NCI-H226 (cell line): ENCODE measurements at regions not wholly inside any gene's neighbourhood (a gene's known extent, or its start where the extent isn't known, plus 50 kb on each side); places are given as distances from the start of the nearest gene placed in this dataset.
A peak's percentile ranks its signal among the peaks of the same experiment; 100 is the strongest.

Experiments
- DNase-seq: peaks from one replicate; pipeline ENCODE4 v3.0.0-alpha.2; 2015

GRCh38 chr3:159835126-159835525, 153.5 kb upstream of the IL12A start:
- DNase-seq = no peak

GRCh38 chr3:159837725-159838124, 150.9 kb upstream of the IL12A start:
- no peak for DNase-seq

DNA sequence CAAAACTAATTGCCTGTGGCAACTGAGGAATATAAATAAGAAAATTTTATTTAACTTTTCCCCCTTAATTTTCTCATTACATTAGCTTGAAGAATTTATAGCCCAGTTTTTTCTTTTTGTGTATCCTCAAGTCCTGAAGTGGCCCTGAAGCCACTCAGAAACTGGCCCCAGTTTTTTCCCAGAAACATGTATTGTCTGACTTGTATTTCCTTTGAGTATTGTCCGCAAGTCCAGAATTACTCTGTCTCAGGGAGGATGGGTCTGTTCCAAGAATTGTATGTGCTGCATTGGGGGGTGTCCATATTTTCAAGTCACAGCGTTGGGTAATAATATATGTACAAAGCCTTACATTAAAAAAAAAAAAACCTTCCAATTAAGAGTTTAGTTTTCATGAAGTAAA, 149.7 kb upstream of the IL12A start:
- no peak for DNase-seq

DNA sequence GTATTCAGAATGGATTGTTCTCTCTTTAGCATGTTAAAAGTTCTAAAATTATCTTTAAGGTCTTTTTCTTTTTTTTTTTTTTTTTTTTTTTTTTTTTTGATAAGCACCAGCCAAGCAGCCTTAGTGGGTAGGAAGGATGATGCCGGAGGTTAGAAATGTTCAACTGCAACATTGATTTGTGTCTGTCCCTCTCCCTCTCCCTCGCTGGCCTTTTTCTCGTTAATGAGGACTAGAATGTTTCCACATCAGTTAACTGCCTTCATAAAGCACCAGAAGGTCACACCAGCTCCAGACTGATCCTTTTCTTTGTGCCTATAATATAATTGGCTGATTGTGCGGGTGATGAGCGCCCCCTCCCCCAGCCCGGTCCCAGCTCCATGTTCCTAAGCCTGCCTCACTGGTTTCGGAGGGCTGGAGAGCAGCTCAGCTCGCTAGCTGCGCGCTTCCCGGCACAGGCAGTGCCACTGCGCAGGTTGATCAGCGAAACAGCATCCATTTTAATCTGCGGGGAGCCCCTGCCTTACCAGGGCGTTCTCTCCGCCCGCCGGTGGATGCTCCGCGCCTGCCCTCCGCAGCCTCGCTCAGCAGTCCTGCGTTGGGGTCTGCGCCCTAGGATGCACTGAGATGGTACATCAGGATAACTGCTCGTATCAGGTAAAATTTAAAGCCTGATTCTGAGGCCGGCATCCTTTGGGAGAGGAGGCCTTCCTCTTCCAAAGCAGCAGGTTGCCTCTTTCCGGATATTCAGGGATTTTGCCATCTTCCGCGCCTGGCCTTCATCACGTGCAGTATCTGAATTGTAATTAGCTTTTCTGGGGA, 148.9 kb upstream of the IL12A start, which contains the start of gene SCHIP1:
TSS of gene SCHIP1 (plus strand) at position 301 of the 819 bp plus-strand sequence.
- DNase-seq = no peak

DNA sequence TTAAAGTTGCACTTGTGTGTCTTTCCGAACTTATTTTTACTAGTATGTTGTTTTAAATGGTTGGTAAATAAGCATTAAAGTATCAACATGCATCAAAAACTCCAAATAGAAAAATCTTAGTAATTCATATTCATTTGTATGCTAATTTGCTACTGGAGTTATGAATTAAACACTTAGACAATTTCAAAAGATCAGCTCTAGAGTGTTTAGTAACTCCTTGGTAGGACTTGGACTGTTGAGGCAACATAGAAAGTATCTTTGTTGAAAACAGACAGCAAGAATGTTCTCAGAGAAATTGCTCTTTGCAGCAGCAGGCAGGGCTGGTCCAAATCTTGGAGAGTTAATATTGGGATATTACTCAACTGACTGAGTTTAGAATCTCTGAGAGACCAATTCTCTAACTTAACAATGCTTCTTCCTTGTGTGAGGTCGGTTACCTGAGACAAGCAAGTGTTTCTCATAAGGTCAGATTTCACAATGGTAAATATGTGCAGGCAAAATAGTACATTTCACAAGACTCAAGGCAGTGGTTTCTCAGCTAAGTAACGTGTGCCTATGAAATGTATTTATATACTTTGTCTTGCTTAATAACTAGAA, 147.8 kb upstream of the IL12A start:
- DNase-seq = no peak

DNA sequence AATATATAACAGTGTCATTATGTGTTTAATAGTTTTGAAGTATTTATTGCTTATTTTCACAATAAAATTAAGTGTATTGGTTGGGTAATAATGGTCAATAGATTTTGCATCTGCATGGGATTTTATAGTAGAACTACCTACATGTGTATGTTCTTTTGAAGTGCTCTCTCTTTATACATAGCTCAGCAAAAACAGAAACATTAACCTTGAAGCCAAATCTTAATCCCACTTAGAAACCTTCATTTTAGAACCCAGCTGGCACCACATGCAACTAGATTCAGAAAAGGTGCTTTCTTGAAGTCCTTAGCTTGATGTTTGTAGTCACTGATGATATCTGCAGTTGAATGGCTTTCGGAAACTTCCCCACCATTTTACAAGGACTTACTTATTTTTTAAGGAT, 146.9 kb upstream of the IL12A start:
- no peak for DNase-seq

GRCh38 chr3:159843840-159844730, 144.6 kb upstream of the IL12A start:
- DNase-seq = no peak

DNA sequence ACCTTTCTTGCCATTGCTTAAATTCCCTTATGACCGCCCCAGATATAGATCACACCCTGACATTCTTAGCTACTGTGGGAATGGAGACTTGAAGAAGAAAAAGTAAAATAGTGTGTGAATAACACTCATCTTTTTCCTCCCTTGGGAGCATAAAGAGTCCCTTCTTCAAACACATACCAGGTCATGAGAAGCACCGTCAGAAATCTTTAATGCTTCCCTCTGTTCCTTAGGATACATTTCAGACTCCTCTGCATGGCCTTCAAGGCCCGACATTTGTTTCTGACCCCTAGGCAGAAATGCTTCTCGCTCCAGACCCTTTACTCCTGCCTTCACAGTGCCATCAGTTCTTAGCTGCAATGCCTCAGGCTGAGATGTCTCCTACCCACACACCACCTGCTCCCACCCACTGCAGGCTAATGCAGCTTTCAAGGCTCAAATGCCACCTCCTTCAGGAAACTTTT, 143.8 kb upstream of the IL12A start:
- DNase-seq = no peak

DNA sequence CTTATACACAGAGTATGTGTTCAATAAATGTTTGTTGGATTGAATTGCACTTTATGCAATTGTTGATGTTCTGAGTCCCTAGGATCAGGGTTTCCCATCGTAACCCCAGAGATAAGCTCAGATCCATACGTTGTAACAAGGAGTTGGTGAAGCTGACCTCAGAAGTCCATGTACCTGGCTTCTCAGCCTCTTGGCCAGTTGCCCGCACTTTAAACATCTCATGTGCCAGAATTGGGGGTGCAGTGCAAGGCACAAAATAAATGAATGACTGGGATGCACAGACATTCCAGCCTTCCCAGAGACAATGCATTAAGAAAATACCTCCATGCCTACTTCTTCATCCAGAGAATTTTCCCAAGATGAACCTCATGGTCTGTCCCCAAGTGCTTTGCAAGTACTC, 142.9 kb upstream of the IL12A start:
- no peak for DNase-seq

DNA sequence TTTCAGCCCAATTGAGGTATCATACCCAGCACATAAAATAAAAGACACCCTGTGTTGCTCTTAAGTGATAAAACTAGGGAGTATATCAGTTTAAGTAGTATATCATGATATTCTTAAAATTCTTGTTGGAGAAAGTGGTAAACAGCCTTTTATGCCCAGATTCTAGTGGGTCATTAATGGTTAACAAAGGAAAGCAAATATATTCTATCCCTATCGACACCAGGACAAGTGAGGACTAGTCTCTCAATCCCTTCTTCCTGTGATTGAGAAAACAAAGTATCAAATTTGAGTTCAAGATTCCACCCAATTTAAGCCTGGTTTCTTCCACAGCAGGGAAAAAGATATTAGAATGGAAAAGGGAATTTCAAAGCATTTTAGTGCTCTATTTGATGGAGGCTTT, 142.4 kb upstream of the IL12A start:
- no peak for DNase-seq

- DNase-seq = peak; percentile 33
Measured at GRCh38 chr3:159848348-159849118, 140.1 kb upstream of the IL12A start.

DNA sequence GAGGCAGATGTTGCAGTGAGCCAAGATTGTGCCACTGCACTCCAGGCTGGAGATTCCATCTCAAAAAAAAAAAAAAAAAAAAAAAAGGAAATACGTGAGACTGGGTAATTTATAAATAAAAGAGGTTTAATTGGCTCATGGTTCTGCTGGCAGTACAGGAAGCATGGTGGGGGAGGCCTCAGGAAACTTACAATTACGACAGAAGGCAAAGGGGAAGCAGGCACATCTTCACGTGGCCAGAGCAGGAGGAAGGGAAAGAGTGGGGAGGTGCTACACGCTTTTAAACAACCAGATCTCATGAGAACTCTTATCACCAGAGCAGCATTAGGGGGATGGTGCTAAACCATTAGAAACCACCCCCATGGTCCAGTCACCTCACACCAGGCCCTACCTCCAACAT, 138.2 kb upstream of the IL12A start:
- no peak for DNase-seq

GRCh38 chr3:159852266-159852665, 136.4 kb upstream of the IL12A start:
- DNase-seq = no peak

DNA sequence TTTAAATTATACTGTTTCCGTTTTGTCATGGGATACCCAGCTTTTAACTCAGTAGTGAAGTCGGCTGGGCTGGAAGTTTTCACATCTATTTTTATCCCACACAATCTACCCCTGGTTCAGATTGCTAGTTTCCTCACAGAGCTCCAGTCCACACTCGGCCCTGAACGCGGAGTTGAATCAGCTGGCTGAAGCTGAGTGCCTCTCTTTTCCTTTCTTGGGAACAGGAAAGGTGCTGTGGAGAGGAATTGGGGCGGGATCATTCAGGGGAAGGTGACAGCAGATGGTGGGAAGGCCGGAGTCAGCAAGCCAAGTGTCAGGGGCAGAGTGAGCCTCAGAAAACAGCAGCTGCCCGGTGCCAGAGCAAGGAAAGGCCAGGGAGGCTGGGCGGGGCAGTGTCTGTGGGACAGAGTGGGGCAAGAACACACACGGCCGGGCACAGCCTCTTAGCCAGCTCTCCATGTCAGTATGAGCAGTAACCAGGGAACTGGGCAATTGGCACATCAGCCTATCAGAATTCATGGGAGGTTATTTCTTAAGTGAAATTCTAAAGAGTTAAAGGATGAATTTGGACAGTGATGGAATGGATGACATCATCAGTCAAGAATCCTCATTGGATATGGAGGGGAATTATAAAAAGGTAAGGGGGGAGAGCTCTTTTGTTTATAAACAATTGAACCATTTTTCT, 135.7 kb upstream of the IL12A start:
- peak; percentile 74 for DNase-seq

DNA sequence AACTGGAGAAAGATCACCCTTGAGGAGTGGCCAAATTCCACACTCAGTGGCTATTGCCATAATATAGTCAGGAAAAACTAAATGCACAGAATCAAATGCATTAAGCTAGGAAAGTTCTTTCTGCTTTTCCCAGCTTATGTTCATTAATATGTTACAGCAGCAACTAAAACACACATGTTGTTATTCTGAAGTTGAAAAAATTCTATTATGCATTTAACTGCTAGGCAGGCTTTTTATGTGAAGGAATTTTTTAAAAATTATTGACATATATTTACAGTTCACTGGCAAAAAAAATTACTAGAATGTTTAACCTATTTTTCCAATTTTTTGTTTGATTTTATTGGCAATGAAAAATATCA, 135.2 kb upstream of the IL12A start:
- no peak for DNase-seq

DNA sequence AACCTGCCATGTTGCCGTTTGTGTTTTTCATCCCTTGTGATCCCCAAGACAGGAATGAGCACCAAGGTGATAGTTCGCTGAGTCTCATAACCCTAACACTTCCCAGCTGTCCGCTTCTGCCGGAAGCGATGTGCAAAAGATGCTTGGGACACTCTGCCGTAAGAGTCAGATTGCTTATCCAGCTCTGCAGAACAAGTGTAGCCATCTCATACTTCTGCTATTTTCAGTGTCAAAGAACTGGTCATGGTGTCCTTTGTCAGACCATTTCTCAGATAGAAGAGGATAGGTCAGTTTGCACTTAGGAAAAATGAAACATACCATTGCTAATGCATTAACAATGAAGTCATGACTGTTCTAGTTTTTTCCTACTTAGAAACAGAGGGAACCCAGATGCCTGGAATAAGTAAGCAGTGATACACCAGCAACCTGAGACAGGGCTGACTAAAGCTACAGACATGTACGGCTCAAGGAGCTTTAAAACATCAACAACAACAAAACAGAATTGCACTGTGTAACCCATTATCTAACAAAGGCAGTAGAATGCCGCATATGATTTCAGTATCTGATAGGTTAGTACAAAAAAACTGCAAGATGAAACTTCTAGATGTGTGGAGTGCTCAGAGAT, 134.0 kb upstream of the IL12A start:
- peak; percentile 94 for DNase-seq

DNA sequence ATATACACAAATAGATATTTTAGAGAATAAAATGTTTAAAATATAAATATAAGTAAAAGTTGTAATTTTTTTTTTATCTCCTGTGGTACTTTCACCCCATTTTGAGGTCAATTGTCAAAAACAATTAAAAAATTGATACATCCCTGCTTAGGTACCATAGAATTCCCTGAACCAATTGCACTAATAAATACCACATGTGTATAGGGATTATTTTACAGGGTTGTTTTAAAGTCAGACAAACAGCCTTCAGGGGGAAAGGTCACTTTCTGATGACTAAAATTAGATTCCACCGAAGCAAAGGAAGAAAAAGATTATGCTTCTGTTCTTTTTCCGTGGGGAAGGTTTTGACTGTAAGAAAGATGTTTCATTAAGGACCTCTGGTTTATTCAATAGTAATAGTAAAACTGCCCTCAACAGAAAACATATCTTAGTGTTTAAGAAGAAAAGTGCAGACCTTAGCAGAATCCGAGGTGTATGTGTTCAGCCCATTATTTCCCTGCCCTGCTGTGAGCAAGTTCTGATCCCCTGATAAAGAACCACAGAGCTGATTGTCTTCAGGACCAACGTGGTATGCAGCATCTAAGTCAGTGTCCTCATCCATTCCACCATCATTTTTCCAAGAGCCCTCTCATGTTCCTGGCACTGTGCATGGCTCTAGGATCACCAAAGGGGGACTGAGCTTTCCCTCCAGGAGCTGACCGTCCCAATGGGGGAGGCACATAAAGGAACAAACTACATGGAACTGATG, 132.9 kb upstream of the IL12A start:
- DNase-seq = no peak

DNA sequence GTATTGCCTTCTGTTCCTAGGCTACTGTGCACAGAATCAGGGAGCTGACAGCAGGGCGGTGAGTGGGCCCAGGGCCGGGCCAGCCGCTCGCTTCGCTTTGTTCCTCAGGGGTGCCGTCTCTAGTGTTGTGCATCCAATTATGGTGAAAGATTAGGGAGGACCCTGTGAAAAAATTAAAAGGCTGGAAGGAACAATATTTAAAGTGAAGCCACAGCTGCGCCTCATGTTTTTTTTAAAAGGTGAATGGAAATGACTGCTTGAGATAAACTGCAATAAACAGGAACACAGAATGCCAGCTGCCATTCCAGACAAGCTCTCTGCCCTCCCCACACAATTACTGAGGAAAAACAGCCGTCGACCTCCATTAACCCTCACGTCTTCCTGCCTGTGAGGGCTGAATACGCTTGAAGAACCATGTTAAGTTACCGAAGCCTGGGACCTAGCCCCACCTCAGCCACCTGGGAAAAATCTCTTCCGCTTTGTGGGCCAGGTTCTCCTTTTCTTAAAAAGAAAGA, 132.0 kb upstream of the IL12A start:
- DNase-seq = no peak

- peak; percentile 45 for DNase-seq
Measured at GRCh38 chr3:159857840-159858239, 130.8 kb upstream of the IL12A start.

- no peak for DNase-seq
Measured at GRCh38 chr3:159858650-159859049, 130.0 kb upstream of the IL12A start.

DNA sequence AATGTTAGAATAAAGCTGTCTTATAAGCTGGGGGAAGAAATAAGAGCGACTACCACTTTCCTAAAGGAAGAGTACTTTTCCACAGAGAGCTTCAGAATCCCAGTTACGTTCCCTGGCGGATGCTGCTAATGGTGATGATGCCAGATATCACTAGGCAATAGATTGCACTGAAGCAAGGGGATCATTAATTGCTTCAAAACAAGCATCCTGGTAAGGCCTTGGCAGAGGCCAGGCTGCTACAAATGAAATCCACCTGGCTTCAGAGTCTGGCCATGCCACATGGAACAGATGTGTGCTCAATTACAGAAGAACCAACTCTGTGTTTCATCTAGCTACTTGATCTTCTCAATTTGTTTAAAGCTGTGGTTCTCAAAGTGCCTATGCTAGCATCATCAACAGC, 129.2 kb upstream of the IL12A start:
- no peak for DNase-seq
